GM12878 (cell line): ENCODE measurements at regions not wholly inside any gene's neighbourhood (a gene's known extent, or its start where the extent isn't known, plus 50 kb on each side); places are given as distances from the start of the nearest gene placed in this dataset.

Experiments
- ATAC-seq: fragments of 200-7000 bp; cut with Tn5 transposase; 3 replicates; pipeline ENCODE4 v1.9.1; 2020; ENCODE audit warnings: mild to moderate bottlenecking, moderate library complexity
- BruUV-seq: library from RNA; stranded (reverse); fragments of 400-500 nt; replicated peaks from 2 replicates; lab custom pipeline; 2021; lab: Mats Ljungman, UMichigan
- CTCF ChIA-PET: fragments of 300-600 bp; sonication (Branson Sonifier 250); formaldehyde crosslinking; extraction: SDS; loops from one replicate; lab custom pipeline; 2021; ENCODE audit warnings: inconsistent platforms; lab: Yijun Ruan, JAX
- POLR2A ChIA-PET: fragments of 350-600 bp; formaldehyde crosslinking; extraction: SDS; loops from one replicate; lab custom pipeline; 2021; ENCODE audit warnings: inconsistent platforms; lab: Charles Lee
- RAD21 ChIA-PET: fragments of 300-600 bp; sonication (Branson Sonifier 250); formaldehyde crosslinking; loops from one replicate; lab custom pipeline; 2023; ENCODE audit warnings: antibody characterized with exemption; ENCODE audit not compliant: unreplicated experiment; lab: Charles Lee
- SMC1A ChIA-PET: fragments of 300-600 bp; sonication (Branson Sonifier 250); formaldehyde crosslinking; loops from one replicate; lab custom pipeline; 2023; ENCODE audit not compliant: unreplicated experiment, uncharacterized antibody; lab: Charles Lee
- DNase-seq: peaks from one replicate; pipeline ENCODE4 v3.0.0-alpha.2; 2011; ENCODE audit warnings: low read depth, low spot score
- FAIRE-seq: peaks from 3 replicates; lab custom pipeline; 2011; peaks lifted over from hg19 to GRCh38; lab: Jason Lieb, UNC
- H2AFZ ChIP-seq: 2 replicates; pipeline ENCODE4 v1.6.0; 2011; ENCODE audit warnings: low read depth, low read length, control low read depth; ENCODE audit not compliant: control insufficient read depth
- H3K27ac ChIP-seq: 2 replicates; pipeline ENCODE4 v1.5.1; 2011; ENCODE audit warnings: control low read depth; ENCODE audit not compliant: control insufficient read depth, insufficient read depth
- H3K27me3 ChIP-seq, 2 experiments: replicated peaks in 1 of 2; 2 replicates each; pipeline versions ENCODE4 v1.6.0 to v1.6.1; 2011; ENCODE audit warnings: low read length in 1 of 2; ENCODE audit not compliant: control insufficient read depth in 2 of 2, insufficient read depth in 2 of 2
- H3K36me3 ChIP-seq, 2 experiments: 2 replicates each; pipeline ENCODE4 v1.5.1; 2011; ENCODE audit warnings: low read length in 1 of 2; ENCODE audit not compliant: control insufficient read depth in 2 of 2, insufficient read depth in 2 of 2
- H3K4me1 ChIP-seq: 2 replicates; pipeline ENCODE4 v1.6.1; 2011; ENCODE audit warnings: mild to moderate bottlenecking, low read length, moderate library complexity, mixed read lengths; ENCODE audit not compliant: control insufficient read depth, insufficient read depth
- H3K4me2 ChIP-seq: 2 replicates; pipeline ENCODE4 v1.6.0; 2011; ENCODE audit warnings: control low read depth; ENCODE audit not compliant: control insufficient read depth, insufficient read depth
- H3K4me3 ChIP-seq: fragments of 200-600 bp; sonication (generic); 2 replicates; pipeline ENCODE4 v1.5.1; 2016
- H3K79me2 ChIP-seq: 2 replicates; pipeline ENCODE4 v1.6.0; 2011; ENCODE audit warnings: low read length; ENCODE audit not compliant: control insufficient read depth, insufficient read depth
- H3K9ac ChIP-seq: 2 replicates; pipeline ENCODE4 v1.8.0; 2011; ENCODE audit warnings: low read length, control low read depth, mixed read lengths; ENCODE audit not compliant: control insufficient read depth, insufficient read depth
- H3K9me3 ChIP-seq: replicated peaks from 3 replicates; pipeline ENCODE4 v1.5.1; 2011; ENCODE audit warnings: mild to moderate bottlenecking, low read length; ENCODE audit not compliant: control insufficient read depth, insufficient read depth
- H4K20me1 ChIP-seq: 2 replicates; pipeline ENCODE4 v1.6.0; 2011; ENCODE audit not compliant: control insufficient read depth, insufficient read depth
- BACH1 ChIP-seq: fragments of 450-650 bp; IDR thresholded peaks from 2 replicates; pipeline ENCODE4 v1.6.1; 2017; ENCODE audit warnings: mild to moderate bottlenecking, borderline replicate concordance
- BCL11A ChIP-seq: IDR thresholded peaks from 2 replicates; pipeline ENCODE4 v1.6.1; 2011; ENCODE audit warnings: low read depth, low read length
- BHLHE40 ChIP-seq, 2 experiments: fragments of 450-650 bp in 1 of 2; IDR thresholded peaks; 2 replicates each; pipeline ENCODE4 v1.6.1; 2011 to 2017; ENCODE audit warnings: low read depth in 2 of 2, borderline replicate concordance in 1 of 2, improper control_type of control experiment in 1 of 2, low read length in 1 of 2, mild to moderate bottlenecking in 1 of 2
- CBX3 ChIP-seq: fragments of 200-600 bp; sonication (generic); IDR thresholded peaks from 2 replicates; pipeline ENCODE4 v1.6.1; 2016; ENCODE audit warnings: low read depth, borderline replicate concordance
- EED ChIP-seq: sonication (generic); IDR thresholded peaks from 2 replicates; pipeline ENCODE4 v1.6.1; 2016; ENCODE audit warnings: antibody characterized with exemption, low read depth
- NRF1 ChIP-seq: conservative IDR thresholded peaks from 2 replicates; pipeline ENCODE4 v1.6.1; 2011; ENCODE audit warnings: mild to moderate bottlenecking, low read depth, low read length, improper control_type of control experiment
- RCOR1 ChIP-seq: conservative IDR thresholded peaks from 2 replicates; pipeline ENCODE4 v1.6.1; 2012; ENCODE audit warnings: low read depth, low read length, improper control_type of control experiment
- USF1 ChIP-seq: IDR thresholded peaks from 2 replicates; pipeline ENCODE4 v1.6.1; 2011; ENCODE audit warnings: borderline replicate concordance, low read depth, mild to moderate bottlenecking, moderate library complexity, mixed read lengths, low read length; ENCODE audit not compliant: insufficient read depth; ENCODE audit errors: extremely low read length
- USF2 ChIP-seq: IDR thresholded peaks from 2 replicates; pipeline ENCODE4 v1.6.1; 2011; ENCODE audit warnings: low read depth, low read length, improper control_type of control experiment, borderline replicate concordance
- ZZZ3 ChIP-seq: IDR thresholded peaks from 2 replicates; pipeline ENCODE4 v1.6.1; 2011; ENCODE audit warnings: low read depth; ENCODE audit not compliant: control insufficient read depth, insufficient read length
- WGBS: methylation state at CpG from one replicate; pipeline ENCODE4 v1.1.6; 2016; ENCODE audit warnings: low lambda C conversion rate; ENCODE audit not compliant: insufficient replicate concordance, insufficient coverage; ENCODE audit errors: missing lambda C conversion rate; 5-methylcytosine and 5-hydroxymethylcytosine counted together
- in situ Hi-C: fragments of 300-500 bp; cut with MboI; formaldehyde crosslinking; loops from 9 replicates; pipeline ENCODE4 v1.14.3; 2018; ENCODE audit warnings: mixed read lengths
- intact Hi-C: fragments of 100-400 bp; cut with micrococcal nuclease; formaldehyde crosslinking; loops from one replicate; pipeline ENCODE4 v1.14.2; 2022; ENCODE audit not compliant: unreplicated experiment

- BruUV-seq = no TSS peak
- H2AFZ ChIP-seq = no peak overlapping the region
- H3K4me3 ChIP-seq = no peak overlapping the region
- no peaks in the 10 kb centered on the region for H3K9me3 ChIP-seq
- FAIRE-seq = no peak
- H3K36me3 ChIP-seq = no peaks in the 10 kb centered on the region
- ChIA-PET SMC1A (no interaction called here), RAD21 (no interaction called here), POLR2A (no interaction called here), CTCF (no interaction called here)
- in situ Hi-C loops (no loop called here), intact Hi-C loops (no loop called here)
- ATAC-seq = no peak
- no peak overlapping the region for H3K4me2 ChIP-seq
- WGBS = 9% methylated on average over 5 of the region's 5 CpGs
- no peaks in the 10 kb centered on the region for H3K27me3 ChIP-seq
- H3K27ac ChIP-seq = no peak overlapping the region
- TF ChIP-seq USF2 (no peak), BACH1 (no peak), CBX3 (no peak), BHLHE40 (IDR thresholded peaks at IDR 0.05; ENCODE audit: borderline replicate concordance in 1 of 2, low read depth in 2 of 2, low read length in 1 of 2) (no peak), RCOR1 (no peak), EED (no peak), USF1 (no peak), ZZZ3 (no peak), NRF1 (no peak), BCL11A (no peak)
- H3K4me1 ChIP-seq = no peaks in the 10 kb centered on the region
- no peaks in the 10 kb centered on the region for H3K79me2 ChIP-seq
- DNase-seq = no peak
- H3K9ac ChIP-seq = no peak overlapping the region
- no peaks in the 10 kb centered on the region for H4K20me1 ChIP-seq
Measured at GRCh38 chr4:164550989-164551712, 202.8 kb upstream of the SMIM31 start.
